GM21447 (cell line): ENCODE measurements at regions not wholly inside any gene's neighbourhood (a gene's known extent, or its start where the extent isn't known, plus 50 kb on each side); places are given as distances from the start of the nearest gene placed in this dataset.

Experiments used
- ATAC-seq: cut with Tn5 transposase; IDR thresholded peaks from one replicate; pipeline ENCODE4 v1.9.1; 2021; ENCODE audit not compliant: unreplicated experiment

- no peak for ATAC-seq
Observed at GRCh38 chr5:2255915-2256690, 373.4 kb upstream of the IRX4 start.

- no peak for ATAC-seq
Observed at GRCh38 chr5:2254880-2255750, 372.4 kb upstream of the IRX4 start.

GRCh38 chr5:2254406-2254805 is 371.7 kb upstream of the IRX4 start:
- ATAC-seq, result no peak

GRCh38 chr5:2253040-2253975 is 370.6 kb upstream of the IRX4 start:
- ATAC-seq, result no peak

GRCh38 chr5:2251751-2252150 is 369.0 kb upstream of the IRX4 start:
- no peak for ATAC-seq

GRCh38 chr5:2251298-2251697 is 368.6 kb upstream of the IRX4 start:
- no peak for ATAC-seq

GRCh38 chr5:2250365-2250950 is 367.7 kb upstream of the IRX4 start:
- no peak for ATAC-seq

GRCh38 chr5:2249442-2249841 is 366.7 kb upstream of the IRX4 start:
- ATAC-seq, result no peak

- ATAC-seq, result no peak
Observed at GRCh38 chr5:2249026-2249425, 366.3 kb upstream of the IRX4 start.

- no peak for ATAC-seq
Observed at GRCh38 chr5:2242539-2242938, 359.8 kb upstream of the IRX4 start.

GRCh38 chr5:2241842-2242241 is 359.1 kb upstream of the IRX4 start:
- no peak for ATAC-seq

- ATAC-seq, result no peak
Observed at GRCh38 chr5:2240118-2240904, 357.6 kb upstream of the IRX4 start.

- ATAC-seq, result no peak
Observed at GRCh38 chr5:2239201-2239910, 356.6 kb upstream of the IRX4 start.

GRCh38 chr5:2238732-2239131 is 356.0 kb upstream of the IRX4 start:
- no peak for ATAC-seq

- no peak for ATAC-seq
Observed at GRCh38 chr5:2227433-2227832, 344.7 kb upstream of the IRX4 start.

- ATAC-seq, result no peak
Observed at GRCh38 chr5:2224689-2225088, 342.0 kb upstream of the IRX4 start.

- ATAC-seq, result no peak
Observed at GRCh38 chr5:2223303-2223702, 340.6 kb upstream of the IRX4 start.

- no peak for ATAC-seq
Observed at GRCh38 chr5:2222246-2222992, 339.7 kb upstream of the IRX4 start.

GRCh38 chr5:2221450-2221849 is 338.7 kb upstream of the IRX4 start:
- ATAC-seq, result no peak
